ENCODE measurements at regions not wholly inside any gene's neighbourhood (a gene's known extent, or its start where the extent isn't known, plus 50 kb on each side); places are given as distances from the start of the nearest gene placed in this dataset.
"Not testable (repeated sequence)": the region's sequence is repeated elsewhere in the genome, so short reads cannot be mapped to it uniquely, and the experiment has no call there.

DNA sequence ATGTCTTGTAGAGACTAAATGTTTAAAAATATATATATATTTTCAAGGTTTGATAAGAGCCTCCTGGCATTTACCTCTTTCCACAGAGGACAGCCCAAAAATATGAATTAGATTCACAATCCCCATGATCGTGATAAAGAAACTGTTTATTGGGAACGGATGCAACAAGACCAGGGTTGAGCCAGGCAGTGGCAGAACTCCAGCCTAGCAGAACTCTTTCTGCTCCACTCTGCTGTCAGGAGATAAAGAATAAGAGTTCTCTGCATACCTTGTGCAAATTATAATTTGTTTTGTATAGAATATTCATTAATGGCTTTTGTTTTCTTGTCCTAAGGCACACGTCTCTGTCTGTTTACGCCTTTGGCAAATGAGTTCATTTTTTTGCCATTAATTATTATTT lies 472.2 kb downstream of the TUSC1 start:
- Histone ChIP-seq H3K27ac (ENCODE audit: low read depth, low read length) (no peak overlapping the region), H3K36me3 (ENCODE audit: insufficient read depth, low read length) (no peaks in the 10 kb centered on the region)

DNA sequence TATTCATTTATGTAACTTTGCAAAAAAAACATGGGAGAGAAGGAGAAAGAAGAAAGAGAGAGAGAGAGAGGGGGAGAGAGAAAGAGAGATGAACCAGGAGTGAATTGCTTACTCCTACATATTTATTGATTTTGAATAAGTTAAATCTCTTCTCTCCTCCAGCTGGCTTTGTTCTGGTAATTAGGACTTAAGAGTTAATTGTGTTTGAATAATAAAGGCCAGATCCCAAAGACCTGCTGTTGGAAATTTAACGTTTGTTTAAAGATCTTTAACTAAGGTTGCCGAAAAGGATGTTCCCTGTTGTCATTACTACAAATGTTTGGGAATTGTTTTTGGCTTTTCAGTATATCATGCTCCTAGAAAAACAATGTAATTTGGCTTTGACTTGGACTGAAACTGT lies 473.0 kb downstream of the TUSC1 start:
- Histone ChIP-seq H3K36me3 (ENCODE audit: insufficient read depth, low read length) (no peaks in the 10 kb centered on the region), H3K4me3 (ENCODE audit: low read depth in 1 of 2, low read length in 2 of 2) (no peak overlapping the region), H3K9me3 (ENCODE audit: low read length) (no peaks in the 10 kb centered on the region), H3K27ac (ENCODE audit: low read depth, low read length) (no peak overlapping the region), H3K4me1 (ENCODE audit: insufficient read depth, low read length) (no peaks in the 10 kb centered on the region), H3K9ac (ENCODE audit: low read length) (no peak overlapping the region), H3K27me3 (ENCODE audit: control insufficient read depth in 1 of 2, insufficient read depth in 2 of 2, low read length in 2 of 2) (no peaks in the 10 kb centered on the region)

More for the DNA sequence above, 472.2 kb downstream of the TUSC1 start:
- no peak overlapping the region for H3K4me3 ChIP-seq (ENCODE audit: low read depth in 1 of 2, low read length in 2 of 2)
- no peaks in the 10 kb centered on the region for H3K4me1 ChIP-seq (ENCODE audit: insufficient read depth, low read length)
- no peak overlapping the region for H3K9ac ChIP-seq (ENCODE audit: low read length)
- no peaks in the 10 kb centered on the region for H3K9me3 ChIP-seq (ENCODE audit: low read length)
- H3K27me3 ChIP-seq (ENCODE audit: control insufficient read depth in 1 of 2, insufficient read depth in 2 of 2, low read length in 2 of 2): no peaks in the 10 kb centered on the region

DNA sequence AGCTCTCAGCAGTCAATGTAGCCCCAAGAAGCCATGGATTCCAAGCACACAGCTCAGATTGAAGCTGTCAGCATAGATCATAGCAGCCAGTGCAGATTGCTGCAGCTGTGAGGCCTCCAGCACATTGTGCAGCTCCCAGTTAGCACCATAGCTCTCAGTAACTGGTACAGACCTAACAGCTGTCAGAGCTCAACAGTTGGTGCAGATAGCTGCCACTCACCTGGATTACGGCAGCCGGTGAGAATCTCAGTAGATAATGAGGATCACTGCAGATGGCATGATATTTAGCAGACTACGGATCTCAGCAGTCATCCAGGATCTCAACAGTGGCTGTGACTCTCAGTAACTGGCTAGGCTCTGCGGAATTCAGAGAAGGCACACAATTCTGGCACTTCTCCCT lies 500.4 kb downstream of the TUSC1 start:
- no peaks in the 10 kb centered on the region for H3K36me3 ChIP-seq (ENCODE audit: insufficient read depth, low read length)
- no peaks in the 10 kb centered on the region for H3K27me3 ChIP-seq (ENCODE audit: control insufficient read depth in 1 of 2, insufficient read depth in 2 of 2, low read length in 2 of 2)
- no peaks in the 10 kb centered on the region for H3K4me1 ChIP-seq (ENCODE audit: insufficient read depth, low read length)
- no peak overlapping the region for H3K9ac ChIP-seq (ENCODE audit: low read length)
- no peak overlapping the region for H3K27ac ChIP-seq (ENCODE audit: low read depth, low read length)
- H3K9me3 ChIP-seq (ENCODE audit: low read length): no peaks in the 10 kb centered on the region
- H3K4me3 ChIP-seq (ENCODE audit: low read depth in 1 of 2, low read length in 2 of 2): no peak overlapping the region

DNA sequence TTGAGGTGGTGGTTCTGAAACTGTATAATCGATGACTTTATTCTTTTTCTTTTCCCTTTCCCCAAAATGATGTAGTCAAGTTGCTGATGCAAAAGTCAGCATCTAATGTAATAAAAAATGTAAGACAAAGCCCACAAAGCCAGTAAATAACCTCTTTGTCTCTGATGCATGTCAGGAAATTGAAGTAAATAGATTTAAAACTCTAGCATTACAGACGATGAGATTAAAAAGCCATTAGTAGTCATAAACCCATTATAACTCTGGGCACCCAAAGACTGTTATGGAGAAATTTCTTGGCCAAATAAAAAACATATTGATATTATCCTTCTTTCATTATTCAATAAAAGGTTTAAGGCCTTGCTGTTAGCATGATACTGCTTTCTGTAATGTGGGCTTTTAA lies 548.7 kb downstream of the TUSC1 start:
- no peaks in the 10 kb centered on the region for H3K27me3 ChIP-seq (ENCODE audit: control insufficient read depth in 1 of 2, insufficient read depth in 2 of 2, low read length in 2 of 2)

DNA sequence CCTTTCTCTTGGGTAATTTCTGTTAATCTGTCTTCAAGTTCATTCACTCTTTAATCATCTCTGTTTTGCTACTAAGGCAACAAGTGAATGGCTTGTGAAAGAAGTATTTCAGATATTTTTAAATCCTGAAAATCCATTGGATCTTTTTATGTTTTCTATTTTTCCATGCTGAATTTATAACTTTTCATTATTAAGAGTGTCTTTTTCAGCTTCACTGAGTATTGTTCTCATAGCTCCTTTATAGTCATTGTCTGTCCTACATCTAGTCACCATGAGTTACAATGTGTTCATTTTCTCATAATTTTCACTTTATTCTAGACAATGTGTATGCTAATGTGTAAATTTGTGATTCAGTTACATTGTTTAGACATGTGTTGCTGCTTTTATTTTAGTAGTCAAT lies 556.4 kb downstream of the TUSC1 start:
- Histone ChIP-seq H3K36me3 (ENCODE audit: insufficient read depth, low read length) (no peaks in the 10 kb centered on the region), H3K27ac (ENCODE audit: low read depth, low read length) (no peak overlapping the region), H3K27me3 (ENCODE audit: control insufficient read depth in 1 of 2, insufficient read depth in 2 of 2, low read length in 2 of 2) (no peaks in the 10 kb centered on the region), H3K9ac (ENCODE audit: low read length) (no peak overlapping the region), H3K4me3 (ENCODE audit: low read depth in 1 of 2, low read length in 2 of 2) (no peak overlapping the region), H3K4me1 (ENCODE audit: insufficient read depth, low read length) (no peaks in the 10 kb centered on the region), H3K9me3 (ENCODE audit: low read length) (no peaks in the 10 kb centered on the region)

More for the DNA sequence above, 548.7 kb downstream of the TUSC1 start:
- Histone ChIP-seq H3K36me3 (ENCODE audit: insufficient read depth, low read length) (no peaks in the 10 kb centered on the region), H3K4me1 (ENCODE audit: insufficient read depth, low read length) (no peaks in the 10 kb centered on the region), H3K9ac (ENCODE audit: low read length) (no peak overlapping the region), H3K4me3 (ENCODE audit: low read depth in 1 of 2, low read length in 2 of 2) (no peak overlapping the region), H3K27ac (ENCODE audit: low read depth, low read length) (no peak overlapping the region), H3K9me3 (ENCODE audit: low read length) (no peaks in the 10 kb centered on the region)

DNA sequence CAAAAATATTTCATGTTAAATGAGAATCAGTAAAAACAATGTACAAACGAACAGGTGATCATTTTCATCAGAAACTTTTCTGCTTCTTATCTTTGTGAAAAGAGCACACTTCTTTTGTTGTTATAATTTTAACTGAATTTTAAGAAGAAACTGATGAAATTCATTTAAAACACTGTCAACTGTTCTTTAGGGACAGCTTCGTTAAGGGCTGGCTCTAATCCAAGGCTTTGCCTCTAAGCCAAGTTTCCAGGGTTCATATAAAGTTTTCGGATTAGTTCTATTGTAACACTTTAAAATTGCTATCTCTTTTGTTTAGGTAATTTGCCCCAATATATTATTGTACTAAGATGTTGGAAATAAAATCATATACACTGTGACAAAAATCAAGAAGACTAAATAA lies 559.2 kb downstream of the TUSC1 start:
- Histone ChIP-seq H3K36me3 (ENCODE audit: insufficient read depth, low read length) (no peaks in the 10 kb centered on the region), H3K9ac (ENCODE audit: low read length) (no peak overlapping the region), H3K27ac (ENCODE audit: low read depth, low read length) (no peak overlapping the region), H3K9me3 (ENCODE audit: low read length) (no peaks in the 10 kb centered on the region), H3K4me1 (ENCODE audit: insufficient read depth, low read length) (no peaks in the 10 kb centered on the region), H3K4me3 (ENCODE audit: low read depth in 1 of 2, low read length in 2 of 2) (no peak overlapping the region), H3K27me3 (ENCODE audit: control insufficient read depth in 1 of 2, insufficient read depth in 2 of 2, low read length in 2 of 2) (no peaks in the 10 kb centered on the region)

DNA sequence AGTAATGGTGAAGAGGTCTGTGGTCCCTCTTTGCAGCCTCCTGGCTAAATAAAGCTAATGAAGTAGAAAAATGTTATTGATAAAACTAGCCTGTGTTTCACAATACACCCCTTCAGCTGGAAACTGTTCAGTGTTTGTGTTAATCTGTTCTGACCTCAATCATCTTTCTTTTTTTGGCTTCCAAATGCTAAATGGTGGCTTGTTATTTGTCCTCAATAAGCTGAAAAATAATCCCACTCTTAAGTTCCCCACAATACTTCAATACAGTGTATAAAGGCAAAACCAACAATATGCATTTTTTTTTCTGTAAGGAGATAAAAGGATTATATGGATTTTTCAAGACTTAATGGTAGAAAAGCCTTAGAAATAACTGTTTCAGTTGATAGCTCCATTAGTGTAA lies 560.5 kb downstream of the TUSC1 start:
- Histone ChIP-seq H3K9ac (ENCODE audit: low read length) (no peak overlapping the region), H3K4me3 (ENCODE audit: low read depth in 1 of 2, low read length in 2 of 2) (no peak overlapping the region), H3K27me3 (ENCODE audit: control insufficient read depth in 1 of 2, insufficient read depth in 2 of 2, low read length in 2 of 2) (no peaks in the 10 kb centered on the region), H3K36me3 (ENCODE audit: insufficient read depth, low read length) (no peaks in the 10 kb centered on the region), H3K4me1 (ENCODE audit: insufficient read depth, low read length) (no peaks in the 10 kb centered on the region), H3K27ac (ENCODE audit: low read depth, low read length) (no peak overlapping the region), H3K9me3 (ENCODE audit: low read length) (no peaks in the 10 kb centered on the region)

DNA sequence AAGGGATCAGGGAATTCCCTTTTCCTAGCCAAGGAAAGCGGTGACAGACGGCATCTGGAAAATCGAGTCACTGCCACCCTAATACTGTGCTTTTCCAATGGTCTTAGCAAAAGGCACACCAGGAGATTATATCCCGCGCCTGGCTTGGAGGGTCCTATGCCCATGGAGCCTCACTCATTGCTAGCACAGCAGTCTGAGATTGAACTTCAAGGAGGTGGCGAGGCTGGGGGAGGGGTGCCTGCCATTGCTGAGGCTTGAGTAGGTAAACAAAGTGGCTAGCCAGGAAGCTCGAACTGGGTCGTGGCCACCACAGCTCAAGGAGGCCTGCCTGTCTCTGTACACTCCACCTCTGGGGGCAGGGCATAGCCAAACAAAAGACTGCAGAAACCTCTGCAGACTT lies 556.5 kb upstream of the IZUMO3 start:
- not testable (repeated sequence) for H3K27ac ChIP-seq (ENCODE audit: low read depth, low read length); H3K27me3 ChIP-seq (ENCODE audit: control insufficient read depth in 1 of 2, insufficient read depth in 2 of 2, low read length in 2 of 2)

DNA sequence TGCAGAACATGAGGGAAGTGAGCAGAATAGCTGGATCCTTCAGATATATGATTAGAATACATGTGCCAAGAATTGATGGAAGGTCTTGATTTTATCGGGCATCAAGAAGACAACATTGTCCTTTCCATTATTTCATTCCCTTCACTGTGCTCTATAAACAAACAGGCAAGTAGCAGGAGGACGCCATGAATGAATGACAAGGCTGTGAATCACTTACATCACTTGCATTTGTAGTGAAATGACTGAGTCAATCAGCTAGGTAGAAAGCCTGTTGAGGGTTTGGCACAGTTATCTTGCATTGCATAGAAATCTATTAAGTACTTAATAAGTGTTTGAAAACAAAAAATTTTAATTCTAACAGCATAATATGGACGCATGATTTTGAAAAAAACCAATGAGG lies 548.8 kb upstream of the IZUMO3 start:
- Histone ChIP-seq H3K4me3 (ENCODE audit: low read depth in 1 of 2, low read length in 2 of 2) (no peak overlapping the region), H3K4me1 (ENCODE audit: insufficient read depth, low read length) (no peaks in the 10 kb centered on the region), H3K27me3 (ENCODE audit: control insufficient read depth in 1 of 2, insufficient read depth in 2 of 2, low read length in 2 of 2) (no peaks in the 10 kb centered on the region), H3K36me3 (ENCODE audit: insufficient read depth, low read length) (no peaks in the 10 kb centered on the region), H3K9ac (ENCODE audit: low read length) (no peak overlapping the region), H3K27ac (ENCODE audit: low read depth, low read length) (no peak overlapping the region), H3K9me3 (ENCODE audit: low read length) (no peaks in the 10 kb centered on the region)

More for the DNA sequence above, 556.5 kb upstream of the IZUMO3 start:
- H3K9me3 ChIP-seq (ENCODE audit: low read length); H3K36me3 ChIP-seq (ENCODE audit: insufficient read depth, low read length); H3K4me1 ChIP-seq (ENCODE audit: insufficient read depth, low read length); H3K4me3 ChIP-seq (ENCODE audit: low read depth in 1 of 2, low read length in 2 of 2); H3K9ac ChIP-seq (ENCODE audit: low read length): not testable (repeated sequence)

DNA sequence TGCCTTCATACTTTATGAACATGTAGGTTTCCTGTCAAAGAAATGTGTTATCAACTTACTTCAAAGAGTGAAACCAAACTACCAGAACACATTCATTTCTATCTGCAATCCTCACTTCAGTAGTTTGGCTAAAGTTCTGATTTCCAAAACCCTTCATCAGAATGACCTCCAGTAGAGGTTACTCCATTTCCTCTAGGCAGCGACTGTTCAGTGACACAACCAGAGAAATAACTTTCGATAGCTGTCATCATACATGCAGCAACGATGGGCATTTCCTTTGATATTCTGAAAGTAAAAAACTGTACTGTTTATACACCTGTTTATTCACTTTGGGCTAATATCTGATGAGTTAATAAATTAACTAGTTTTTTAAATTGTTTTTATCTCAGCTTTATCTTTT lies 532.5 kb upstream of the IZUMO3 start:
- no peak overlapping the region for H3K4me3 ChIP-seq (ENCODE audit: low read depth in 1 of 2, low read length in 2 of 2)
- no peak overlapping the region for H3K9ac ChIP-seq (ENCODE audit: low read length)
- no peak overlapping the region for H3K27ac ChIP-seq (ENCODE audit: low read depth, low read length)
- no peaks in the 10 kb centered on the region for H3K9me3 ChIP-seq (ENCODE audit: low read length)
- H3K27me3 ChIP-seq (ENCODE audit: control insufficient read depth in 1 of 2, insufficient read depth in 2 of 2, low read length in 2 of 2): no peaks in the 10 kb centered on the region
- H3K4me1 ChIP-seq (ENCODE audit: insufficient read depth, low read length): no peaks in the 10 kb centered on the region
- H3K36me3 ChIP-seq (ENCODE audit: insufficient read depth, low read length): no peaks in the 10 kb centered on the region

DNA sequence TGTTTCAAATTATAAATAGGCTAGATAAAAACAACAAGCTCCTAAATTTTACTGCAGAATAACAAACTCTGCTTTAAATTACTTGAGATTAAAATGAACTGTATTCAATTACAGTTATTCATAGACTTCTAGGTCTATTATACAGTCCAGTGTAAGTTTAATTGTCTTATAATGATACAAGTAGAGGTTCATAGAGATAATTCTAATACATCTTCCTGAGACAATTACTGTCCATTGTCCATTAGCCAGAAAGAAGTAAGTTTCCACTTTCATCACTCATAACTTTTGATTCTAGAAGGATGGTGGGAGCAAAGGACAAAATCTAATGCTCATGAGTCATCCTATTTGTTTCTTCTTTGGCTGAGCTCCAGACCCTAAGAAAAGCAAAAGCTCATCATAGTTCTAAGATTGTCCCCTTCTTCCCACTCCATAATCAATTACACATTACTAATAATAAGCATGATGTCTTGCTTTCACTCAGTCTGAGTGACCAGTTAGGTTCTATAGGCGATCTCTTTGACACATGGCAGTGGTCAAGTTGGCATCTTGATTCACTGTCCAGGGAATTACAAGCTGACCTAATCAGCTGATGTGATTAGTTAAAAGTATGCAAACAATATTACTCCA lies 502.5 kb upstream of the IZUMO3 start:
- no peak overlapping the region for H3K9ac ChIP-seq (ENCODE audit: low read length)
- no peaks in the 10 kb centered on the region for H3K9me3 ChIP-seq (ENCODE audit: low read length)
- no peaks in the 10 kb centered on the region for H3K27me3 ChIP-seq (ENCODE audit: control insufficient read depth in 1 of 2, insufficient read depth in 2 of 2, low read length in 2 of 2)
- no peak overlapping the region for H3K4me3 ChIP-seq (ENCODE audit: low read depth in 1 of 2, low read length in 2 of 2)
- no peaks in the 10 kb centered on the region for H3K36me3 ChIP-seq (ENCODE audit: insufficient read depth, low read length)
- H3K4me1 ChIP-seq (ENCODE audit: insufficient read depth, low read length): no peaks in the 10 kb centered on the region
- no peak overlapping the region for H3K27ac ChIP-seq (ENCODE audit: low read depth, low read length)

DNA sequence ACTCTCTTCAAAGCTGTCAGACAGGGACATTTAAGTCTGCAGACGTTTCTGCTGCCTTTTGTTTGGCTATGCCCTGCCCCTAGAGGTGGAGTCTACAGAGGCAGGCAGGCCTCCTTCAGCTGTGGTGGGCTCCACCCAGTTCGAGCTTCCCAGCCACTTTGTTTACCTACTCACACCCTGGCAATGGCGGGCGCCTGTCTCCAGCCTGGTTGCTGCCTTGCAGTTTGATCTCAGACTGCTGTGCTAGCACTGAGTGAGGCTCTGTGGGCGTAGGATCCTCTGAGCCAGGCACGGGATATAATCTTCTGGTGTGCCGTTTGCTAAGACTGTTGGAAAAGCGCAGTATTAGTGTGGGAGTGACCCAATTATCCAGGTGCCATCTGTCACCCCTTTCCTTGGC lies 499.8 kb upstream of the IZUMO3 start:
- H3K9me3 ChIP-seq (ENCODE audit: low read length); H3K9ac ChIP-seq (ENCODE audit: low read length); H3K27ac ChIP-seq (ENCODE audit: low read depth, low read length); H3K4me1 ChIP-seq (ENCODE audit: insufficient read depth, low read length); H3K4me3 ChIP-seq (ENCODE audit: low read depth in 1 of 2, low read length in 2 of 2); H3K27me3 ChIP-seq (ENCODE audit: control insufficient read depth in 1 of 2, insufficient read depth in 2 of 2, low read length in 2 of 2); H3K36me3 ChIP-seq (ENCODE audit: insufficient read depth, low read length): not testable (repeated sequence)
